ENCODE measurements at regions not wholly inside any gene's neighbourhood (a gene's known extent, or its start where the extent isn't known, plus 50 kb on each side); places are given as distances from the start of the nearest gene placed in this dataset.

DNA sequence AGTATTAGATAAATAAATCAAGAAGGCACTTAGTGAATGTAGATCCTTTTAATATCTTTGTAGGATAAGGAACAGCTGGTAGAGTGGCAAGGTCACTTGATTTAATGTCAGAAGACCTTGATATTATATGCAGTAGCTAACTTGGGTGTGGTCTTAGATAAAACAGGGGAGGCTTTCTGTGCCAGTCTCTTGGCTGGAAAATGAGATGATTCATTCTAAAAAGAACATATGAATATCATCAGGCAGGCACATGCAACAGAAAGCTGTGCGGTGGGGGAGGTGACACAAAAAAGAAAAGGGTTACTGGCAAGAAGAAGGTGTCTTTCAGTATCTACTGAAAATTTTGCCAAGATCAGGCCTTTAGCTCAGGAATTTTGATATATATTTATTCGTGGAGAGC lies 931.7 kb upstream of the CELF4 start:
- no peak for TF ChIP-seq EZH2phosphoT487 (conservative IDR thresholded peaks at IDR 0.05; ENCODE audit: low read length)
- TF ChIP-seq, protein P1, sequence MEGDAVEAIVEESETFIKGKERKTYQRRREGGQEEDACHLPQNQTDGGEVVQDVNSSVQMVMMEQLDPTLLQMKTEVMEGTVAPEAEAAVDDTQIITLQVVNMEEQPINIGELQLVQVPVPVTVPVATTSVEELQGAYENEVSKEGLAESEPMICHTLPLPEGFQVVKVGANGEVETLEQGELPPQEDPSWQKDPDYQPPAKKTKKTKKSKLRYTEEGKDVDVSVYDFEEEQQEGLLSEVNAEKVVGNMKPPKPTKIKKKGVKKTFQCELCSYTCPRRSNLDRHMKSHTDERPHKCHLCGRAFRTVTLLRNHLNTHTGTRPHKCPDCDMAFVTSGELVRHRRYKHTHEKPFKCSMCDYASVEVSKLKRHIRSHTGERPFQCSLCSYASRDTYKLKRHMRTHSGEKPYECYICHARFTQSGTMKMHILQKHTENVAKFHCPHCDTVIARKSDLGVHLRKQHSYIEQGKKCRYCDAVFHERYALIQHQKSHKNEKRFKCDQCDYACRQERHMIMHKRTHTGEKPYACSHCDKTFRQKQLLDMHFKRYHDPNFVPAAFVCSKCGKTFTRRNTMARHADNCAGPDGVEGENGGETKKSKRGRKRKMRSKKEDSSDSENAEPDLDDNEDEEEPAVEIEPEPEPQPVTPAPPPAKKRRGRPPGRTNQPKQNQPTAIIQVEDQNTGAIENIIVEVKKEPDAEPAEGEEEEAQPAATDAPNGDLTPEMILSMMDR (IDR thresholded peaks at IDR 0.05; ENCODE audit: insufficient read depth, low read length, poor library complexity, severe bottlenecking) = no peak
- Histone ChIP-seq H3K27me3 (ENCODE audit: low read length) (no peaks in the 10 kb centered on the region), H3K9ac (ENCODE audit: low read length) (no peak overlapping the region), H4K20me1 (ENCODE audit: low read depth, low read length) (no peaks in the 10 kb centered on the region), H3K9me2 (replicated peaks; ENCODE audit: insufficient read depth, low read length) (no peaks in the 10 kb centered on the region), H3K27ac (ENCODE audit: low read depth, low read length) (no peak overlapping the region), H3K9me3 (ENCODE audit: insufficient read depth, low read length) (no peaks in the 10 kb centered on the region), H3K4me2 (ENCODE audit: low read depth, low read length, poor library complexity, severe bottlenecking) (no peak overlapping the region), H3K4me3 (ENCODE audit: insufficient read depth, low read length, poor library complexity, severe bottlenecking) (no peak overlapping the region), H3F3A (ENCODE audit: insufficient read depth) (no peaks in the 10 kb centered on the region), H2AFZ (ENCODE audit: low read depth, low read length, severe bottlenecking) (no peak overlapping the region), H3K79me2 (ENCODE audit: insufficient read depth, low read length) (no peaks in the 10 kb centered on the region), H3K36me3 (ENCODE audit: low read length) (no peaks in the 10 kb centered on the region)

DNA sequence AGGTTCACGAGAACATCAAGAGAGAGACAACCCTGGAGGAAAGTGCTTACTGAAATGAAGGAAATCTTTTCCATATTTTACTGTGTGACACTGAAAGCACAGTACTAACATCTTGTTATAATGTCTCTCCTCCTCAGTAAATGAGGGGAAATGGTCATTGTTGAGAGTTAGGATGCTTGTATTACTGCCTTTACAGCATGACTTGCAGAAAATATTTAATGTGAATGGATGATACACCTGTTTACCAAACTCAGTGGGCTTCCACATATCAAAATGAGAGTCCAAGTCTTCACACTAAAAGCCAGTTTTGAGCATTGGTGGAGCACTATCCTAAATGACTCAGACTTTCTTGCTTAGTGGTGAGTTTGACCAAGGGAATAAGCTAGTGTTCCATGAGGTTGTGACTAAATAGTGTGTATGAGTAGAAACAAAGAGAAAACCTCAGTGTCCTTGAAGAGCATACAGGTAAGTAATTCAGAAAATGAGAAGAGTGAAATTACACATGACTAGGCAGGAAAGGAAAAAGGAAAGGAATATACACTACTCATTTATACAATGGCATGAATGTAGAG lies 930.7 kb upstream of the CELF4 start:
- Histone ChIP-seq H3K4me2 (ENCODE audit: low read depth, low read length, poor library complexity, severe bottlenecking) (no peak overlapping the region), H3K27me3 (ENCODE audit: low read length) (no peaks in the 10 kb centered on the region), H3F3A (ENCODE audit: insufficient read depth) (no peaks in the 10 kb centered on the region), H3K9me2 (replicated peaks; ENCODE audit: insufficient read depth, low read length) (no peaks in the 10 kb centered on the region), H3K27ac (ENCODE audit: low read depth, low read length) (no peak overlapping the region), H3K4me3 (ENCODE audit: insufficient read depth, low read length, poor library complexity, severe bottlenecking) (no peak overlapping the region), H3K36me3 (ENCODE audit: low read length) (no peaks in the 10 kb centered on the region), H3K79me2 (ENCODE audit: insufficient read depth, low read length) (no peaks in the 10 kb centered on the region), H3K9me3 (ENCODE audit: insufficient read depth, low read length) (no peaks in the 10 kb centered on the region), H3K9ac (ENCODE audit: low read length) (no peak overlapping the region), H2AFZ (ENCODE audit: low read depth, low read length, severe bottlenecking) (no peak overlapping the region), H4K20me1 (ENCODE audit: low read depth, low read length) (no peaks in the 10 kb centered on the region)
- no peak for TF ChIP-seq EZH2phosphoT487 (conservative IDR thresholded peaks at IDR 0.05; ENCODE audit: low read length)
- TF ChIP-seq, protein P1 (IDR thresholded peaks at IDR 0.05; ENCODE audit: insufficient read depth, low read length, poor library complexity, severe bottlenecking) = no peak

DNA sequence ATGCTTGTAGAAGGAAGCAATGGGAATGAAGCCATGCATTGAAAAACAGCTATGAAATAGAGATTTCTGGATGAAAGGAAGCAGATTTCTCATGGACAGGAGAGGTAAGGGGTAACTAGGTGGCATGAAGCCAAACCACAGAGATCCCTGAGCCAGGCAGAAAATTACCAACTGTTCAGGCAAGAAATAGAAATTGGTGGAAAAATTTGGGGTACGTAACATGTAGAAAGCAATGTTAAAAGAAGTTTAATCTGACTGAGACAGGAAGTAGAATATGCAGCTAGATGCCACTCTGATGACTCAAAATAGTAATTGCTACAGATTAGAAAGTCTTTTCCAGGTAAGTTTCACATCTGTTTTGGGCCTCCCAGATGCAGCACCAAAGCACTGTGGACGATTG lies 928.5 kb upstream of the CELF4 start:
- Histone ChIP-seq H3K36me3 (ENCODE audit: low read length) (no peaks in the 10 kb centered on the region), H3K27ac (ENCODE audit: low read depth, low read length) (no peak overlapping the region), H3K27me3 (ENCODE audit: low read length) (no peaks in the 10 kb centered on the region), H3K79me2 (ENCODE audit: insufficient read depth, low read length) (no peaks in the 10 kb centered on the region), H3F3A (ENCODE audit: insufficient read depth) (no peaks in the 10 kb centered on the region), H3K9me3 (ENCODE audit: insufficient read depth, low read length) (no peaks in the 10 kb centered on the region), H3K4me2 (ENCODE audit: low read depth, low read length, poor library complexity, severe bottlenecking) (no peak overlapping the region), H3K9ac (ENCODE audit: low read length) (no peak overlapping the region), H3K4me3 (ENCODE audit: insufficient read depth, low read length, poor library complexity, severe bottlenecking) (no peak overlapping the region), H4K20me1 (ENCODE audit: low read depth, low read length) (no peaks in the 10 kb centered on the region), H3K9me2 (replicated peaks; ENCODE audit: insufficient read depth, low read length) (no peaks in the 10 kb centered on the region), H2AFZ (ENCODE audit: low read depth, low read length, severe bottlenecking) (no peak overlapping the region)
- TF ChIP-seq, protein P1 (IDR thresholded peaks at IDR 0.05; ENCODE audit: insufficient read depth, low read length, poor library complexity, severe bottlenecking) = no peak
- TF ChIP-seq EZH2phosphoT487 (conservative IDR thresholded peaks at IDR 0.05; ENCODE audit: low read length) = no peak

Data from SU-DHL-6 (cell line).